Nephron (organoid): ENCODE measurements at regions not wholly inside any gene's neighbourhood (a gene's known extent, or its start where the extent isn't known, plus 50 kb on each side); places are given as distances from the start of the nearest gene placed in this dataset.

Experiments
- H3K27ac Mint-ChIP-seq, 3 experiments: 2 replicates each; pipeline ENCODE4 v1.8.0; 2020; ENCODE audit warnings: mixed read lengths in 3 of 3, mild to moderate bottlenecking in 2 of 3, moderate library complexity in 1 of 3
- H3K27me3 Mint-ChIP-seq: 2 replicates; pipeline ENCODE4 v1.8.0; 2021; ENCODE audit warnings: low read depth, mild to moderate bottlenecking, moderate library complexity, mixed read lengths
- H3K36me3 Mint-ChIP-seq: 2 replicates; pipeline ENCODE4 v1.8.0; 2020; ENCODE audit warnings: low read depth, mixed read lengths
- H3K4me1 Mint-ChIP-seq: 2 replicates; pipeline ENCODE4 v1.8.0; 2020; ENCODE audit warnings: mixed read lengths
- H3K4me3 Mint-ChIP-seq, 3 experiments: 2 replicates each; pipeline ENCODE4 v1.8.0; 2020; ENCODE audit warnings: mild to moderate bottlenecking in 3 of 3, mixed read lengths in 3 of 3, moderate library complexity in 2 of 3
- H3K9me3 Mint-ChIP-seq: 2 replicates; pipeline ENCODE4 v1.8.0; 2020; ENCODE audit warnings: mixed read lengths
- TF ChIP-seq, protein P1 (sequence below), 3 experiments: fragments of 200-600 bp; sonication (generic); IDR thresholded peaks; one replicate each; pipeline ENCODE4 v1.5.0; 2021; ENCODE audit warnings: antibody characterized with exemption in 3 of 3; ENCODE audit not compliant: unreplicated experiment in 3 of 3

- Mint-ChIP-seq H3K36me3 (no peaks in the 10 kb centered on the region), H3K27ac (no peak overlapping the region), H3K4me3 (no peak overlapping the region), H3K27me3 (no peaks in the 10 kb centered on the region), H3K4me1 (no peaks in the 10 kb centered on the region), H3K9me3 (no peaks in the 10 kb centered on the region)
- TF ChIP-seq, protein P1, sequence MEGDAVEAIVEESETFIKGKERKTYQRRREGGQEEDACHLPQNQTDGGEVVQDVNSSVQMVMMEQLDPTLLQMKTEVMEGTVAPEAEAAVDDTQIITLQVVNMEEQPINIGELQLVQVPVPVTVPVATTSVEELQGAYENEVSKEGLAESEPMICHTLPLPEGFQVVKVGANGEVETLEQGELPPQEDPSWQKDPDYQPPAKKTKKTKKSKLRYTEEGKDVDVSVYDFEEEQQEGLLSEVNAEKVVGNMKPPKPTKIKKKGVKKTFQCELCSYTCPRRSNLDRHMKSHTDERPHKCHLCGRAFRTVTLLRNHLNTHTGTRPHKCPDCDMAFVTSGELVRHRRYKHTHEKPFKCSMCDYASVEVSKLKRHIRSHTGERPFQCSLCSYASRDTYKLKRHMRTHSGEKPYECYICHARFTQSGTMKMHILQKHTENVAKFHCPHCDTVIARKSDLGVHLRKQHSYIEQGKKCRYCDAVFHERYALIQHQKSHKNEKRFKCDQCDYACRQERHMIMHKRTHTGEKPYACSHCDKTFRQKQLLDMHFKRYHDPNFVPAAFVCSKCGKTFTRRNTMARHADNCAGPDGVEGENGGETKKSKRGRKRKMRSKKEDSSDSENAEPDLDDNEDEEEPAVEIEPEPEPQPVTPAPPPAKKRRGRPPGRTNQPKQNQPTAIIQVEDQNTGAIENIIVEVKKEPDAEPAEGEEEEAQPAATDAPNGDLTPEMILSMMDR (IDR thresholded peaks at IDR 0.05; ENCODE audit: unreplicated experiment in 3 of 3) = no peak
Measured at GRCh38 chr4:101515099-101515498, 167.8 kb upstream of the PPP3CA start.

GRCh38 chr4:101512416-101512815, 165.1 kb upstream of the PPP3CA start:
- no peak overlapping the region for H3K4me3 Mint-ChIP-seq
- TF ChIP-seq, protein P1 (IDR thresholded peaks at IDR 0.05; ENCODE audit: unreplicated experiment in 3 of 3) = no peak
- no peak overlapping the region for H3K27ac Mint-ChIP-seq
- H3K36me3 Mint-ChIP-seq = no peaks in the 10 kb centered on the region
- H3K27me3 Mint-ChIP-seq = no peaks in the 10 kb centered on the region
- H3K4me1 Mint-ChIP-seq = no peaks in the 10 kb centered on the region
- no peaks in the 10 kb centered on the region for H3K9me3 Mint-ChIP-seq

- Mint-ChIP-seq H3K36me3 (no peaks in the 10 kb centered on the region), H3K4me1 (no peaks in the 10 kb centered on the region), H3K4me3 (no peak overlapping the region), H3K27me3 (peaks cover 4% of the 10 kb centered on the region), H3K27ac (no peak overlapping the region), H3K9me3 (no peaks in the 10 kb centered on the region)
- TF ChIP-seq, protein P1 (IDR thresholded peaks at IDR 0.05; ENCODE audit: unreplicated experiment in 3 of 3) = no peak
Measured at GRCh38 chr4:101501421-101501820, 154.1 kb upstream of the PPP3CA start.

GRCh38 chr4:101500742-101501141, 153.4 kb upstream of the PPP3CA start:
- peaks cover 4% of the 10 kb centered on the region for H3K27me3 Mint-ChIP-seq
- H3K9me3 Mint-ChIP-seq = no peaks in the 10 kb centered on the region
- no peak overlapping the region for H3K4me3 Mint-ChIP-seq
- TF ChIP-seq, protein P1 (IDR thresholded peaks at IDR 0.05; ENCODE audit: unreplicated experiment in 3 of 3) = no peak
- no peak overlapping the region for H3K27ac Mint-ChIP-seq
- no peaks in the 10 kb centered on the region for H3K4me1 Mint-ChIP-seq
- H3K36me3 Mint-ChIP-seq = no peaks in the 10 kb centered on the region

GRCh38 chr4:101475246-101475645, 127.9 kb upstream of the PPP3CA start:
- no peak overlapping the region for H3K4me3 Mint-ChIP-seq

GRCh38 chr4:101471201-101471600, 123.9 kb upstream of the PPP3CA start:
- H3K27ac Mint-ChIP-seq = no peak overlapping the region
- TF ChIP-seq, protein P1 (IDR thresholded peaks at IDR 0.05; ENCODE audit: unreplicated experiment in 3 of 3) = no peak
- H3K36me3 Mint-ChIP-seq = no peaks in the 10 kb centered on the region
- H3K4me3 Mint-ChIP-seq = no peak overlapping the region
- no peaks in the 10 kb centered on the region for H3K9me3 Mint-ChIP-seq
- H3K27me3 Mint-ChIP-seq = no peaks in the 10 kb centered on the region
- H3K4me1 Mint-ChIP-seq = no peaks in the 10 kb centered on the region

More at GRCh38 chr4:101475246-101475645, 127.9 kb upstream of the PPP3CA start:
- no peaks in the 10 kb centered on the region for H3K36me3 Mint-ChIP-seq
- no peaks in the 10 kb centered on the region for H3K4me1 Mint-ChIP-seq
- no peaks in the 10 kb centered on the region for H3K27me3 Mint-ChIP-seq
- no peak overlapping the region for H3K27ac Mint-ChIP-seq
- no peaks in the 10 kb centered on the region for H3K9me3 Mint-ChIP-seq
- TF ChIP-seq, protein P1 (IDR thresholded peaks at IDR 0.05; ENCODE audit: unreplicated experiment in 3 of 3) = no peak
